BE2C (cell line): ENCODE measurements at regions not wholly inside any gene's neighbourhood (a gene's known extent, or its start where the extent isn't known, plus 50 kb on each side); places are given as distances from the start of the nearest gene placed in this dataset.

Experiments used
- DNase-seq: peaks from one replicate; pipeline ENCODE4 v3.0.0-alpha.2; 2020
- H3K27me3 ChIP-seq: fragments of 250-450 bp; sonication (Bioruptor Pico); 2 replicates; pipeline ENCODE4 v1.5.1; 2020; ENCODE audit warnings: mild to moderate bottlenecking
- H3K36me3 ChIP-seq: fragments of 250-450 bp; sonication (Bioruptor Pico); 2 replicates; pipeline ENCODE4 v1.5.1; 2020; ENCODE audit warnings: mild to moderate bottlenecking
- H3K4me1 ChIP-seq: fragments of 250-450 bp; sonication (Bioruptor Pico); 2 replicates; pipeline ENCODE4 v1.5.1; 2020
- H3K4me3 ChIP-seq: 2 replicates; pipeline ENCODE4 v1.5.1; 2011; ENCODE audit warnings: low read depth, low read length
- H3K9me3 ChIP-seq: fragments of 250-450 bp; sonication (Bioruptor Pico); 2 replicates; pipeline ENCODE4 v1.5.1; 2020
- TF ChIP-seq, protein P1 (sequence below): IDR thresholded peaks from 2 replicates; pipeline ENCODE4 v1.5.1; 2012; ENCODE audit warnings: mild to moderate bottlenecking, low read depth, low read length

DNA sequence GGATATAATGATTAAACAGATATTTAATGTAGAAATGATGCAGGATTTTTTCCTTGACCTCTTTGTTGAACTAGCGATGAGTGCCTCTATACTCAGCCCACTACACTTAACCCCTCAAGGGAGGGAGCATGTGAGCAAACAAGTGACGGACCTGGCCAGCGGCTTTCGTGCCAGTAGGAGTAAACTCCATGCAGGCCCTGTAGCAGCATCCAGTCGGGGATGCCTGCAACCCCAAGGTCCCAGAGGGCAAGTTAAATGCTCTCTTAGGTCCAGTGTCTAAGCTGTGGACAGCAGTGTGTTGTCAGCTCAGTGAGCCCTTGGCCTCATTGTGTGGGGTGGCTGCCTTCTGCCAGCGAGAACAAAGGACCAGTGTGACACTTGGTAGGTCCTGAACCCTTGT, 708.7 kb downstream of the TECRL start:
- TF ChIP-seq, protein P1, sequence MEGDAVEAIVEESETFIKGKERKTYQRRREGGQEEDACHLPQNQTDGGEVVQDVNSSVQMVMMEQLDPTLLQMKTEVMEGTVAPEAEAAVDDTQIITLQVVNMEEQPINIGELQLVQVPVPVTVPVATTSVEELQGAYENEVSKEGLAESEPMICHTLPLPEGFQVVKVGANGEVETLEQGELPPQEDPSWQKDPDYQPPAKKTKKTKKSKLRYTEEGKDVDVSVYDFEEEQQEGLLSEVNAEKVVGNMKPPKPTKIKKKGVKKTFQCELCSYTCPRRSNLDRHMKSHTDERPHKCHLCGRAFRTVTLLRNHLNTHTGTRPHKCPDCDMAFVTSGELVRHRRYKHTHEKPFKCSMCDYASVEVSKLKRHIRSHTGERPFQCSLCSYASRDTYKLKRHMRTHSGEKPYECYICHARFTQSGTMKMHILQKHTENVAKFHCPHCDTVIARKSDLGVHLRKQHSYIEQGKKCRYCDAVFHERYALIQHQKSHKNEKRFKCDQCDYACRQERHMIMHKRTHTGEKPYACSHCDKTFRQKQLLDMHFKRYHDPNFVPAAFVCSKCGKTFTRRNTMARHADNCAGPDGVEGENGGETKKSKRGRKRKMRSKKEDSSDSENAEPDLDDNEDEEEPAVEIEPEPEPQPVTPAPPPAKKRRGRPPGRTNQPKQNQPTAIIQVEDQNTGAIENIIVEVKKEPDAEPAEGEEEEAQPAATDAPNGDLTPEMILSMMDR, result no peak
- Histone ChIP-seq H3K4me1 (no peaks in the 10 kb centered on the region), H3K9me3 (no peaks in the 10 kb centered on the region), H3K36me3 (no peaks in the 10 kb centered on the region), H3K4me3 (no peak overlapping the region), H3K27me3 (no peaks in the 10 kb centered on the region)
- DNase-seq, result no peak

DNA sequence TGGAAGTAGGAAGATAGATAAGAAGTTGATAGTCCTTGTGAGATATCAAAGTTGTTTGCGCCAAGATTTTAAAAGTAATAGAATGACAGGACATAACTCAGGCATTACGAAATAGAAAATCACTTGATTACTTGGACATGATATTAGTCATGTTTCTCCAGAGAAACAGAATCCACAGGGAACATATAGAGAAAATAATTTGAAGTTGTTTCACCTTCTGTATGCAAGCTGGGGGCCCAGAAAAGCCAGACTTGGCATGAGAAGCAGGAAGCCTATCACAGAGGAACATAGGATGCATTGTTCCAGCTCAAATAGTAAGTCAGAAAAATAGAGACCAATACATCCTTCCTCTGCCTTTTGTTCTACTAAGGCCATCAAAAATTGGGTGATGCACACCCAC, 715.9 kb downstream of the TECRL start:
- no peaks in the 10 kb centered on the region for H3K9me3 ChIP-seq
- DNase-seq, result no peak
- H3K27me3 ChIP-seq, result no peaks in the 10 kb centered on the region
- H3K4me1 ChIP-seq, result no peaks in the 10 kb centered on the region
- TF ChIP-seq, protein P1, result no peak
- no peaks in the 10 kb centered on the region for H3K36me3 ChIP-seq
- H3K4me3 ChIP-seq, result no peak overlapping the region

DNA sequence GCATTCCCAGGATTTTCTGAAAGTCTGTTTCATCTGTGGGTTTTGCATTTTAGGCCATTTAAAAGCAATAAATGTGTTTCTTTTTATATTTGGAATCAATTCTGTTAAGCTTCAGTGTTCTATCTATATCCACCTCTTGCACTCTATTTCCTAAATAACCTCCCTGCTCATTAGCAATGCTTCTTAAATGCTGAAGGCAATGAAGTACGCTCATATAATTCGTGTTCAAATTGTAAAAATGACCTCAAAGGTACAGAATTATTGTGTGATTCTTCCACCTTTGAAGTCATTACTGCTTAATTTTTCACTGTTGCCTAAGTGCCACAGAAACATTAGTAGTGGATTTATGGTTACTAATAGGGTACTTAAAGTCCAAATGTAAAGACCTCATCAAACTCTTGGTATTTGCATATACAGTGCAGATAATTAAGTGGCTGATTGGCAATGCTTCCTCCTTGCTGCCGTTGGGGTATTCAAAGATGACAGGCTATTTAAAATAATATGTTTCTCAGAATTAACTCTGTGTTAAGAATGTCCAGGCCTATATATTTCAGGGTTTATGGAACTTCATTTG, 730.8 kb downstream of the TECRL start:
- DNase-seq, result no peak
- no peaks in the 10 kb centered on the region for H3K27me3 ChIP-seq
- no peaks in the 10 kb centered on the region for H3K9me3 ChIP-seq
- no peaks in the 10 kb centered on the region for H3K4me1 ChIP-seq
- TF ChIP-seq, protein P1, result no peak
- no peaks in the 10 kb centered on the region for H3K36me3 ChIP-seq
- H3K4me3 ChIP-seq, result no peak overlapping the region

DNA sequence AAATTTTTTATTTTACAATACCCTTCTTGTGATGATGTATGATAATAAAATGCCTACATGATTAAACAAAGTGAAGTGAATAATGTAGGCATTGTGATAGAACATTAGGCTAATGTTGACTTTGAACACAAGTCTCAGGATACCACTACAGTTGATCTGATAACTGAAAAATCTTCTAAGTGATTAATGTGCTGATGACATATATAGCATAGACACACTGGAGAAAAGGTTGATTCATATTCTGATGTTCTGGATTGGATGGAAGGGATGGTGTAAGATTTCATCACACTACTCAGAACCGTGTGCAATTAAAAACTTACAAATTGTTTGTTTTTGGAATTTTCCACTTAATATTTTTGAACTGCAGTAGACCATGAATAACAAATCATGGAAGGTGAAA, 738.5 kb downstream of the TECRL start:
- TF ChIP-seq, protein P1, result no peak

DNA sequence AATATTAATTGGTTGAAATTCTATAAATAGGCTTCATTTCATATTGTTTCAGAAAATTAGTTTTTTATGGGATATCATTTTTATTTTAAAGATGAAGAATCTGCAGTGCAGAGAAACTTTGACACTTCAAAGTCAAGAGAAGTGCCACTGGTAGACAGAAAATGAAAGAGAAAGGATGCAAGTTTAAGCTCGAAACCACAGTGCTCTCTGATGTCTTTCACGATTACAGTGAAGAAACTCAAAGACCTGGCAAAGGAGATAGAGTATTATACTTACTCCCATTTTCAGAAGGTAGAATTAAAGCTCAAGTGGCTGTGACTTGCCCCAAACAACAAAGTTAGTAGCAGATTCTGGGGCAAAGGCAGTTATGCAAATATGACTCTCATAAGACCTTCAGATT, 745.4 kb downstream of the TECRL start:
- Histone ChIP-seq H3K9me3 (no peaks in the 10 kb centered on the region), H3K4me3 (no peak overlapping the region), H3K4me1 (no peaks in the 10 kb centered on the region), H3K27me3 (no peaks in the 10 kb centered on the region), H3K36me3 (no peaks in the 10 kb centered on the region)
- no peak for DNase-seq
- TF ChIP-seq, protein P1, result no peak

More for the DNA sequence above, 738.5 kb downstream of the TECRL start:
- no peak overlapping the region for H3K4me3 ChIP-seq
- no peak for DNase-seq
- no peaks in the 10 kb centered on the region for H3K9me3 ChIP-seq
- H3K36me3 ChIP-seq, result no peaks in the 10 kb centered on the region
- no peaks in the 10 kb centered on the region for H3K4me1 ChIP-seq
- no peaks in the 10 kb centered on the region for H3K27me3 ChIP-seq

DNA sequence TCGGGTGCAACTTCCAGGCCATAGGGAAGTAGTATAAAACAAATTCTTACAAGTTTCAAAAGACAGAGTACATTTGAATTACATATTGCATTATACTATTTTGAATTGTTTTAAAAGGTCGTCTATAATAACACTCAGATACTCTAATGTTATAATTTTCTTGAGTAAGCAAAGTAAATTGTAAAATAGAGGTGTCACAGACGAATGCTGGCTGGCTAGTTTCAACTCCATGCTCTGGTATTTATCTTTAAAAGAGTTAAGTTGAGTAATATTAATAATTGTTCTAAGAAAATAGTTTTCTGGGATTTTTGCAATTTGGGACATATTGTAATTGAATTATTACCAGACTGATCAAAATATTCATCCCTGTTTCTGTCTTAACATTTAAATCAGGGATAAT, 764.9 kb downstream of the TECRL start:
- Histone ChIP-seq H3K36me3 (no peaks in the 10 kb centered on the region), H3K4me3 (no peak overlapping the region), H3K4me1 (no peaks in the 10 kb centered on the region), H3K27me3 (no peaks in the 10 kb centered on the region), H3K9me3 (no peaks in the 10 kb centered on the region)
- DNase-seq, result no peak
- TF ChIP-seq, protein P1, result no peak
